ENCODE measurements at regions not wholly inside any gene's neighbourhood (a gene's known extent, or its start where the extent isn't known, plus 50 kb on each side); places are given as distances from the start of the nearest gene placed in this dataset.

- H3K27me3 ChIP-seq = no peaks in the 10 kb centered on the region
- 85% methylated on average over 1 of the region's 1 CpG for WGBS (ENCODE audit: low lambda C conversion rate, missing lambda C conversion rate)
These were observed 134.8 kb upstream of the LARP1 start for GRCh38 chr5:154620411-154620810.

GRCh38 chr5:154618696-154619095, 136.5 kb upstream of the LARP1 start:
- H2AFZ ChIP-seq = no peak overlapping the region
- H4K20me1 ChIP-seq (ENCODE audit: insufficient read depth, poor library complexity, severe bottlenecking) = no peaks in the 10 kb centered on the region
- no peak overlapping the region for H3K4me3 ChIP-seq
- DNase-seq (ENCODE audit: low spot score) = no peak
- no peaks in the 10 kb centered on the region for H3K4me1 ChIP-seq (ENCODE audit: insufficient read depth)
- H3K79me2 ChIP-seq = no peaks in the 10 kb centered on the region
- H3K27me3 ChIP-seq = no peaks in the 10 kb centered on the region
- no peaks in the 10 kb centered on the region for H3K36me3 ChIP-seq (replicated peaks; ENCODE audit: insufficient read depth, low read depth)
- H3K9me3 ChIP-seq (ENCODE audit: low read depth) = no peaks in the 10 kb centered on the region
- H3K27ac ChIP-seq = no peak overlapping the region
- no peaks in the 10 kb centered on the region for H3K9me2 ChIP-seq (replicated peaks; ENCODE audit: insufficient read depth)
- no peak overlapping the region for H3K4me2 ChIP-seq
- TF ChIP-seq CTCF (IDR thresholded peaks at IDR 0.05; ENCODE audit: poor library complexity) = no peak
- no peak for TF ChIP-seq EZH2phosphoT487 (IDR thresholded peaks at IDR 0.05; ENCODE audit: low read depth, severe bottlenecking, unreplicated experiment)
- no peak for TF ChIP-seq EZH2 (IDR thresholded peaks at IDR 0.05; ENCODE audit: borderline replicate concordance)

More at GRCh38 chr5:154620411-154620810, 134.8 kb upstream of the LARP1 start:
- Histone ChIP-seq H3K9me3 (ENCODE audit: low read depth) (no peaks in the 10 kb centered on the region), H3K79me2 (no peaks in the 10 kb centered on the region), H3K4me1 (ENCODE audit: insufficient read depth) (no peaks in the 10 kb centered on the region), H2AFZ (no peak overlapping the region), H3K4me2 (no peak overlapping the region), H3K36me3 (replicated peaks; ENCODE audit: insufficient read depth, low read depth) (no peaks in the 10 kb centered on the region), H3K4me3 (no peak overlapping the region), H3K27ac (no peak overlapping the region), H3K9me2 (replicated peaks; ENCODE audit: insufficient read depth) (no peaks in the 10 kb centered on the region), H4K20me1 (ENCODE audit: insufficient read depth, poor library complexity, severe bottlenecking) (no peaks in the 10 kb centered on the region)
- DNase-seq (ENCODE audit: low spot score) = no peak
- no peak for TF ChIP-seq EZH2 (IDR thresholded peaks at IDR 0.05; ENCODE audit: borderline replicate concordance)
- no peak for TF ChIP-seq CTCF (IDR thresholded peaks at IDR 0.05; ENCODE audit: poor library complexity)
- no peak for TF ChIP-seq EZH2phosphoT487 (IDR thresholded peaks at IDR 0.05; ENCODE audit: low read depth, severe bottlenecking, unreplicated experiment)

GRCh38 chr5:154614595-154614994, 136.6 kb upstream of the HAND1 start:
- no peak for DNase-seq (ENCODE audit: low spot score)
- H3K36me3 ChIP-seq (replicated peaks; ENCODE audit: insufficient read depth, low read depth) = no peaks in the 10 kb centered on the region
- no peak for TF ChIP-seq EZH2 (IDR thresholded peaks at IDR 0.05; ENCODE audit: borderline replicate concordance)
- no peak for TF ChIP-seq CTCF (IDR thresholded peaks at IDR 0.05; ENCODE audit: poor library complexity)
- no peak for TF ChIP-seq EZH2phosphoT487 (IDR thresholded peaks at IDR 0.05; ENCODE audit: low read depth, severe bottlenecking, unreplicated experiment)
- peaks cover 21% of the 10 kb centered on the region for H3K27me3 ChIP-seq
- no peaks in the 10 kb centered on the region for H3K9me3 ChIP-seq (ENCODE audit: low read depth)
- H4K20me1 ChIP-seq (ENCODE audit: insufficient read depth, poor library complexity, severe bottlenecking) = no peaks in the 10 kb centered on the region
- H2AFZ ChIP-seq = no peak overlapping the region
- peaks cover 8% of the 10 kb centered on the region for H3K4me1 ChIP-seq (ENCODE audit: insufficient read depth)
- no peaks in the 10 kb centered on the region for H3K79me2 ChIP-seq
- no peak overlapping the region for H3K4me2 ChIP-seq
- WGBS (ENCODE audit: low lambda C conversion rate, missing lambda C conversion rate) = 94% methylated on average over 2 of the region's 2 CpGs
- H3K27ac ChIP-seq = no peak overlapping the region
- no peak overlapping the region for H3K4me3 ChIP-seq
- H3K9me2 ChIP-seq (replicated peaks; ENCODE audit: insufficient read depth) = no peaks in the 10 kb centered on the region

GRCh38 chr5:154614125-154614524, 136.1 kb upstream of the HAND1 start:
- H3K27ac ChIP-seq = no peak overlapping the region
- DNase-seq (ENCODE audit: low spot score) = no peak
- H3K4me3 ChIP-seq = no peak overlapping the region
- no peaks in the 10 kb centered on the region for H3K9me3 ChIP-seq (ENCODE audit: low read depth)
- no peaks in the 10 kb centered on the region for H3K9me2 ChIP-seq (replicated peaks; ENCODE audit: insufficient read depth)
- H3K36me3 ChIP-seq (replicated peaks; ENCODE audit: insufficient read depth, low read depth) = no peaks in the 10 kb centered on the region
- H3K4me2 ChIP-seq = no peak overlapping the region
- H3K79me2 ChIP-seq = no peaks in the 10 kb centered on the region
- H3K4me1 ChIP-seq (ENCODE audit: insufficient read depth) = peaks cover 8% of the 10 kb centered on the region
- 94% methylated on average over 1 of the region's 1 CpG for WGBS (ENCODE audit: low lambda C conversion rate, missing lambda C conversion rate)
- no peak overlapping the region for H2AFZ ChIP-seq
- TF ChIP-seq EZH2 (IDR thresholded peaks at IDR 0.05; ENCODE audit: borderline replicate concordance) (no peak), CTCF (IDR thresholded peaks at IDR 0.05; ENCODE audit: poor library complexity) (no peak), EZH2phosphoT487 (IDR thresholded peaks at IDR 0.05; ENCODE audit: low read depth, severe bottlenecking, unreplicated experiment) (no peak)
- peaks cover 21% of the 10 kb centered on the region for H3K27me3 ChIP-seq
- H4K20me1 ChIP-seq (ENCODE audit: insufficient read depth, poor library complexity, severe bottlenecking) = no peaks in the 10 kb centered on the region

Data from hepatocyte (in vitro differentiated cells).